Kidney glomerular epithelial cell (primary cell): ENCODE measurements at regions not wholly inside any gene's neighbourhood (a gene's known extent, or its start where the extent isn't known, plus 50 kb on each side); places are given as distances from the start of the nearest gene placed in this dataset.
"Not testable (repeated sequence)": the region's sequence is repeated elsewhere in the genome, so short reads cannot be mapped to it uniquely, and the experiment has no call there.

Source experiments
- DNase-seq: peaks from one replicate; lab custom pipeline; 2025; lab: John Stamatoyannopoulos, UW

DNA sequence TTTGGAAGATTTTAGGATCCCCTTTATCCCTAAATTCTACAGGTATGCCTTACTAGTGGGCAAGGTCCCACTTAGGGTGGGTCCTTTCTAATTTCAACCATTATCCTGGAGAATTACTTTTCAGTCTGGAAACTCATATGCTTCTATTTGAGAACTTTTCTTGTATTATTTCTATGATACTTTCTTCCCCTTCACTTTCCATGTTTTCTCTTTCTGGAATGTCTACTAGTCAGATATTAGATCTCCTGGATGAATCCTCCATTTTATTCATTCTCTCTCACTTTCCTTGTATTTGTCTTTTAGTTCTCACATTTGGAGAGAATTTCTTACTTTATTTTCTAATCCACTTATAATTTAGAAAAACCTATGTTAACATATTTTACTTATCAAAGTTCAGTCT, 83.9 kb upstream of the SIPA1L2 start:
- DNase-seq: no peak

DNA sequence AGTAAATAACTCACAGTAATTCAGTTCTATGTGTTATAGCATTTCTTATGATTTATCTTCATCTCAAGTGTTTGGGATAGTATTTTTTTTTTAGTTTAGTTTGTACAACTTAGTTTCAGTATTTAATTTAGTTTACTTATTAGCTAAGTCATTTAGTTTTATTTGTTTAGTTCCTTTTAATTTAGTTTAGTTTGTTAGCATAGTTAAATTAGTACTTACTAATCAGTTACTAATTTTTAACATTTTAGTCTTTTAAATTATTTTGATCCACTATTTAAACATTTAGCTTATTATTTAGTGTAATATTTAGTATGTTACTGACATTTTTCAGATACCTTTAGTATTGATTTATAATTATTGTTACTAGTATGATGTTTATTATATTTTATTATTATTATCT, 85.2 kb upstream of the SIPA1L2 start:
- no peak for DNase-seq

DNA sequence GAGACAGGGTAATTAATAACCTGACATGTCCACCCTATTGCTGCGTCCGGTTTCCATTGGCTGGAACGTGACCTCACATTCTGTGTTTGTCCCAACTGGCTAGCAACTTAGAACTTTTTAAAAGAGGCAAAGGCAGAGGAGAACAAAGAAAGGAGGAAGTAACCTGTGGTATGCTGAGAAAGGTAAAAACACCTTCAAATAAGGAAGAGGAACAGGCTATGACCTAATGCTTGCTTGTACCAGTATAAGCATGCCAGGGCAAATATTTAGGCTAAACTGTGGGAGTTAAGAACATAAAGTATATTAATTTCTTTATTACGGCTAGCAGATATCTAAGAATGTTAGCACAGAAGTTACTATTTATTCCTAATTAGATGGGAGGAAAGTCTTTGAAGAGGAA, 87.3 kb upstream of the MAP10 start:
- not testable (repeated sequence) for DNase-seq

DNA sequence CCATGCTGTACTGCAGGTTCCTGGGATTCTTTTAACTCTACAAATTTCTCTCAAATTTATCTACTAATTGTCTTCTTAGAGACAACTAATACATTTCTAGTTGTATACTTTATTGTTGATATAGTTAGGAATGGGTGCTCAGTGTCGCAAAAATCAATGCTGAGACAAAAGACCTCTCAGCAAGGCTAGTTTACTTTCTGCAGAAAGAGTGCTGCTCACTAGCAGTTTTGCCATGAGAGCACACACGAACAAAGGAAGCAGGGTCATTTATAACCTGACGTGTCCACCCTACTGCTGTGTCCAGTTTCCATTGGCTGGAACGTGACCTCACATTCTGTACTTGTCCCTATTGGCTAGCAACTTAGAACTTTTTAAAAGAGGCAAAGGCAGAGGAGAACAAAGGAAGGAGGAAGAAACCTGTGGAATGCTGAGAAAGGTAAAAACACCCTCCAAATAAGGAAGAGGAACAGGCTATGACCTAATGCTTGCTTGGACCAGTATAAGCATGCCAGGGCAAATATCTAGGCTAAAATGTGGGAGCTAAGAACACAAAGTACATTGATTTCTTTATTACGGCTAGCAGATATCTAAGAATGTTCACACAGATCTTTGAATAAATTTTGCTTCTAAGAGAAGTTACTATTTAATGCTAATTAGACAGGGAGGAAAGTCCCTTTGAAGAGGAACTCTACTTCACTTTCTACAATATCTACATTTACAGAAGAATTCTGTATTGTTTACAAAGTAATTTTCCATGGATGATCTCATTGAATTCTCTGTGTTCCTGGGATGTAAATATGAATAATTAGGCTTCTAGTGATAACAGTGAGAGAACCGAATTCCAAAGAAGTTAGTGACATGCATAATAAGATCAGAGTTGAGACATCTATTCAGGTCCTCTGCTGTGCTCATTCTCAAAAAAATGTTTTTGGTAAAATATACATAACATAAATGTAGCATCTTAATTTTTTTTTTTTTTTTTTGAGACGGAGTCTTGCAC, 86.0 kb upstream of the MAP10 start:
- DNase-seq: no peak

DNA sequence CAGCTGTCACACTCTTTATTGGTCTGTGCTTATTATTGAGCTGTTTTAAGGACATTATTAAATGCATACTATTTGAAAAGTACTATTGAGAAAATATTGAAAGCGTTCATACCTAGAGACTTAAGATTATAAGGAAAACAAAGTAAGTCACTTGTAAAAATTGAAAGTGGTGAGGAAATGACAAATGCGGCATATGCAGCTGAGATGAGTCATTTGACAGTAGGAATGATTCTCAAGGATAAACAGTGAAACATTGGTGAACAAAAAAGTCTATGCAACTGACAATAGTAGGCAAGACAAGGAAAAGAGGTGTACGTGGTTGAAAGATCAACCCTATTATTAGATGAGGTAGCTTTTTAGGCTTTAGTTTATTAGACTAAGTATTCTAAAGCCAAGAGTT, 82.6 kb upstream of the MAP10 start:
- peak; percentile 8 for DNase-seq

DNA sequence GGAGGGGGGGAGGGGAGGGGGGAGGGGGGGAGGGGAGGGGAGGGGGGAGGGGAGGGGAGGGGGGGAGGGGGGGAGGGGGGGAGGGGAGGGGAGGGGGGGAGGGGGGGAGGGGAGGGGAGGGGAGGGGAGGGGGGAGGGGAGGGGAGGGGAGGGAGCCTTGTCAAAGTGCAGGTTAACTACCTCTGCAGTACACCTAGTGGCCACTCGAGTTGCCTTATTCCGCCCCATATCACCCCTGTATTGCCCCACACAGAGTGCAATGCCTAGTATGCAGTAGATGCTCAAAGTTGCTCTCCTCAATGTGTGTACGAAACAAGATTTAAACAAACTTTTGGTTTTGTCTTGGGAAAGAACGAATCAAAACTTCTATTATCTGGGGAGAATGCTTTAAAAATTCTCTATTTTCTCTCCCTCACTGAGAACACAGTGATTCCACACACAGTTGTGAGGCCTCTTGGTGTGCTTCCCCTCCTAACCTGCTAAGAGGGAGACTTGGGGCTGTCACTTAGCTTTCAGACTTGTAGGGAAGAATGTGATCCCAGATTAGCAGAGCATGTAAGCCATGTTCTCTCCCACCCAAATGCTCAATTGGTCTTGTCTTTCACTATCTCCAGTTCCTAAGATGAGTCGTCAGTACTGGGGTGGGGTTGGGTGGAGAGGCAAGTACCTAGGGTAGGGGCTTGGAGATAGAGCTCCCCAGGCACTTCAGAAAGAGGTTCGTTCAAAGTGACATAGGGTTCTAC, 79.7 kb upstream of the MAP10 start:
- DNase-seq: no peak

DNA sequence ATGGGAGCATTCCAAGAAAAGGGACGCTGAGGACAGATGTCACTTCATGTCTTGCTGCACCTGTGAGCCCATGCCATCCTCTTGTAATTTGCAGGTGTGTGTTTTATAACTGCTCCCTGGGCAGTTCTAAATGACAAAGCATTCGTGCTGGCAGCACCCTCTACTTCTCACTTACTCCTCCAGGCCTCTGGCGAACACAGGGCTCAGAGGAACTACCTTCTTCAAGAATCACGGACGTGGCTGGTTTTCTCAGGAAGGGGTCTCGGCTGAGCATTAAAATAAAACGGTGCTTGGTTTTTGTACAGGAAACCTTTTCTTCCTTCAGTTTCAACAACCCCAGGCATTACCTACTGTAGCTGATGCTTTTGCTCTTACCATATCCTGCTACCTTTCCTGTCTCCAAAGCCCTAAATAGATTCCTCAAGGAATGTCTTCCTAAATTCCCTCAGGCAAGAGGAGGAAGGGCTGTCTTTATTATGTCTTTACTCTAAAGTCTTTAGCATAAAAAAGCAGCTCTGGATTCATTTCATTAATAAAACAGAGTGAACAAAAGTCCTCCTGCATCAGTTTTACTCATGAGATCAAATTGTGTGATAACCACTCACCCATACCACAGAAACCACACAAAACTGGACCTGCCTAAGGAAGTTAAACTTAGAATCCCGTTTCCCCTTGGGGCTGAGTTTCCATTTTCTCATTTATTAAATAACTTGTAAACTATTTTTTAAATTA, 79.0 kb upstream of the MAP10 start:
- DNase-seq: no peak

DNA sequence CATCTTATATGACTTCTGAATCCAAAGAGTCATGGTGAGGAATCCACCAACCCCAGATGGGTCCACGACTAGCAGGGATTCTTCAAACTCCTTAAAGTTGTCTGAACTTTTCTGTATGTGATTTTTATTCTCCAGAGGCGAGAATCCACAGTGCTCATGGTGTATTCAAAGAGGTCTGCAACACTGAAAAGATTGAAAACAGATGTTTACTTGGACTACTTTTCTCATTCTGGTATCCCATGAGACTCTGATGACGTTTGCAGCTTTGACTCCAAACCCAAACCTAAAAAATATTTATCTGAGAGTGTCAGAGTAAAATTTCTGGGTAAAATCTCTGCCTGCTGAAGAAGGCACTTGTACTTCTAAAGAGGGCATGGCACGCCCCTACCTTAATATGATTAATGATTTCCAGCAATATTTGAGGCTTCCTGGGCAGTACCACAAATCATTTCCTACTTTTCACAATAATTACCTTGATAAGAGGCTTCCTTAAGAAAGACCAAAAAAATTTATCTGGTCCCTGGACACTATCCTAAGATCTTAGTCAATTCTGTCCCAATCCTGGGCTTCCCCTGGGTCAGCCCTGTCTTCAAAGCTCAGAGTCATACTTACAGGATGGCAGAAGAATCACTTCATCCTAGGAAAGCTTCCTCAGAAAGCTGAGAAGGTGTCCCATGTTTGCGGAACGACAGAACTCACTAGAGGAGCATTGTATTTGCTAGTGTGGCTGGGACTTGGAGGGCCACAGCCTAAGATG, 76.5 kb upstream of the MAP10 start:
- no peak for DNase-seq

DNA sequence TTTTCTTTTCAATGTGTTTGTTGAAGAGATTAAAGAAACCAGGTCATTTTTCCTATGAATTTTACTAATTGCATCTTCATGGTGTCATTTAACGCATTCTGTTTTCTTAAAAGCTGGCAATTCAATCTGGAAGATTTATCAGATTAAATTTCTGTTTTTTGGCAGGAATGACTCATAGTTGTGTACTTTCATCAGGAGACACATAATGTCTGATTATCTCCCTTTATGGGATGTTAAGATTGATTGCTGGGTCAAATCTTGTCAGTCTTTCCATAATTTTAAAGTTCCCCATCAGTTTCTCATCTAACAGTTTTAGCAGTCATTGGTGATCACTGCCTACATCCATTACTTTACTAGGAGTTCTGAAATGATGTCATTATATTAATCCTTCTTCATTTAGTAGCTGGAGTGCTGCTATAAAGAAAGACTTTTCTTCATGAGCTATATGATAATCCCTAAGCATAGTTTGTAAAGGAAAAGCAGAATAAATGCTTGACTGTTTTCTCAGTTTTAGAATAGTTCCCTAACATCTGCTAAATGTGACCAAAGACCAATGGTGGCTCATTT, 72.8 kb upstream of the MAP10 start:
- no peak for DNase-seq

DNA sequence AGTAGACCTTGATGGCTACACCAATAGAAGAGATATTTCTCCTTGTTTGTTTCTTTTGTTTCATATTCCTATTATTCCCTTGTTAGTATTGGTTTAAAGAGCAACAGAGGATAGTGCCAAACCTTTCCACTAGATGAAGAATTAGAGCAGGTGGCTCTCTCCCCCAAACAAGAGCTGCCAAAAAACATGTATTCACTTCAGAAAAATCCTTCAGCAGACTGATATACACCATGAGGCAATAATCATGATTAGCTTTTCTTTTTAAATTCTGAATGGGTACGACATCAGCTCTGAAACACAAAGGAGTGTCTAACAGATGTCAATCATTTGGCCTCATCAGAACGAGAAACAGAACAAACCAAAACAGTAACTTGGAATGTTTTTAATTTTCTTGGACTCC, 67.3 kb upstream of the MAP10 start:
- no peak for DNase-seq

DNA sequence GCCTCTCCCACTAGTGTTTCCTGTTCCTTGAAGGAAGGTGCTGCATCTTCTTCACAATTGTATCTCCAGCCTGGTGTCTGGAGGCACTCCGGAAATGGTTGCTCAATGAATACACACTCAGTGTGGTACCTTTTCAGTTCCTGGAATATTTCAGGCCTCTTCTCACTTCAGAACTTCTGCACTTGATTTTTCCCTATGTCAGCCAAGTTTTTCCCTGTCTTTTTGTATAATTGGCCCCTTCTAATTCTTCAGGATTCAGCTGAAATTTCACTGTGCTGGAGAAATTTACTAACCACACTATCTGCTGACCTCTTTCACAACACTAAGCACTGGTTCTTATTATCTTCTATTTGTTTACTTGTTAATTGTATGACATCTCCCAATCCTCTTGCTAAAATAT, 61.2 kb upstream of the MAP10 start:
- no peak for DNase-seq

DNA sequence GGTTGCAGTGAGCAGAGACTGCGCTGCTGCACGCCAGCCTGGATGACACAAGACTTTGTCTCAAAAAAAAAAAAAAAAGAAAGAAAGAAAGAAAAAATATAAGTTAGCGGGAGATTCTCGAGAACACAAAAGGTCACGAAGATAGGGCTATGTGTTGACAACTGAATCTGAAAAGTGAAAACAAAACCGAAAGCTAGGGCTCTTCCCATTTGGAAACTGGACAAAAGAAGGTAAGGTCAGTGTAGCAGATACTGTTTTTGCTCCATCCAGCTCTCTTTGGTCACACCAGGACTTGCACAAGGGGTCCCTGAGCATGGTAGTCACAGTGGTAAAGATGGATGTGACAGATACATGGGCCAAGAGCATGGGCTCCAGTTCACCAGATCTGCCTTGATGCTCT, 60.4 kb upstream of the MAP10 start:
- no peak for DNase-seq

DNA sequence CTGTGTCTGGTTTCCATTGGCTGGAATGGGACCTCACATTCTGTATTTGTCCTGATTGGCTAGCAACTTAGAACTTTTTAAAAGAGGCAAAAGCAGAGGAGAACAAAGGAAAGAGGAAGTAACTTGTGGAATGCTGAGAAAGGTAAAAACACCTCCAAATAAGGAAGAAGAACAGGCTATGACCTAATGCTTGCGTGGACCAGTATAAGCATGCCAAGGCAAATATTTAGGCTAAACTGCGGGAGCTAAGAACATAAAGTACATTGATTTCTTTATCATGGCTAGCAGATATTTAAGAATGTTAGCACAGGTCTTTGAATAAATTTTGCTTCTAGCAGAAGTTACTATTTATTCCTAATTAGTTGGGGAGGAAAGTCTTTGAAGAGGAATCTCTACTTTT, 59.5 kb upstream of the MAP10 start:
- DNase-seq: peak; percentile 11

DNA sequence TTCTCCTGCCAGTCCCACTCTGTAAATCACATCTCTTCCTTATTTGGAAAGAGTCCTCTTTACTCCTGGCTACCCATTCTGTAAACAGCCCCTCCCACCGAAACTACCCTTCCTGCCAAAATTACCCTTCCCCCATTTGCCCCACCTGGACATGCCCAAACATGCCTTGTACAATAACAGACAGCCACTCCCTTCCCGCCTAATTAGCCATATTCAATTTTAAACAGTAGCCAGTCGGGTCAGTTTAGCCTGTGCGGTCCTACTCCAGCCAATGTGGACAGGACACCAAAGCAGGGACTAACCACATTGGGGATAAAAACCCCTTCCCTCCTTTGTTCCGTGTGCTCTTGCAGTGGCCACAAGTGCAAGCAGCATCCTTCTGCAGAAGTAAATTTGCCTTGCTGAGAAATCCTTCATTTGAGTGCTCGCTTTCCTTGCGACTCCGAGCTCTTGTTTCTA, 56.3 kb upstream of the MAP10 start:
- no peak for DNase-seq

DNA sequence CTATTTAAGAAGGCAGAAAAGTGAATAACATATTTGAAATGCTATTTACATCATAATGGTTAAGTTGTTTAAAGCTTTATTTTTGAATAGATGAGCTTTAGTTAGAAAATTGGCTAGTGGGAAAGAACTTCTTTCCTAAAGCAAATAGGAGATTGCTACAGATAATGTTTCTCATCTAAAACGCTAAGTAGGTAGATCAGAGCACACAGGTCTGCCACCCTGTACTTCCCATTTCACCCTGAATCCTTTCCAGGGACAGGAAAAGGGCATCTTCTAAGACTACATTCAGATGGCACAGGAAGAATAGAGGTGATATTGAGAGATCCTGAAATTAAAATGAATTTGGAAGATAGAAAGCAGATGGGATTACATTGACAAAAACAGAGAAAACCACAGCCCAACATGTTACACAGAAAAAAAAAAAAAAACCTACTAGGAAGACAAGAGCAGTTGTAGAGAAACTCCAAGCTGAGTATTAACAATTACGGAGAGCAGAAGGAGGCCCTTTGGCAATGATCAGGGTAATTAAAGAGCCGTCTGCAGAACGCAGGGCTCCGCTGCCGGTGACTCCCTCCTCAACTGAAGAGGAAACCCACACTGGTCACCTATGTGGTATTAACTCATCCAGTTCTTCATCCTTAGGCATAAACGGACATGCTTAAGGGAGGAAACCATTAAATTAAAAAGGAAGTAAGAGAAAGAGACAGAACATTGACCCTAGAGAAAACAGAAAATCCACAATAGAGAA, 53.6 kb upstream of the MAP10 start:
- DNase-seq: no peak

DNA sequence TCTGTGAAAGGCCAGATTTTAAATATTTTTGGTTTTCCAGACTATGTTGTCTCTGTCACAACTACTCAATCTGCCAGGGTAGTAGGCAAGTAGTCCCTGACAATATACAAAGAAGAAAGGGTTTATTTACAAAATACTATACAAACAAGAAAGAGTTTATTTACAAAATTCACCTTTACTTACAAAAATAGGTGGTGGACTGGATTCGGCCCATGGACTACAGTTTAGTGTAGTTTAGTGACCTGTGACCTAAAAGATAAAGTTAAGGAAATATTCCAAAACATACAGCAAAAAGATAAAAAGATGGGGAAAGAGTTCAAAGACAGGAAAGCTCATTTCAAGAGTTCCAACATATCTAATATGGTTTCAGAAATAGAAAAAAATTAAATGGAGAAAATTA, 52.9 kb upstream of the MAP10 start:
- DNase-seq: no peak

DNA sequence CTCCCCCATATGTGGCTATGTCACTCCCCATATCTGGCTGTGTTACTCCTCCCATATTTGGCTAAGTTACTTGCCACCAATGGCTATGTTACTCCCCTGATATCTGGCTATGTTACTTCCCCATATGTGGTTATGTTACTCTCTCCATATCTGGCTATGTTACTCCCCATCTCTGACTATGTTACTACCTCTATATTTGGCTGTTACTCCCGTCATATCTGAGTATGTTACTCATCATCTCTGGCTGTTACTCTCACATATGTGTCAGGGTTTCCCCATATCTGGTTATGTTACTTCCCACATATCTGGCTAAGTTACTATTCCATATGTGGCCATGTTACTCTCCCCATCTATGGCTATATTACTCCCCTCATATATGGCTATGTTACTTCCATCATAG, 50.3 kb upstream of the MAP10 start:
- no peak for DNase-seq
